Progenitor cell of endocrine pancreas (in vitro differentiated cells): ENCODE measurements at regions not wholly inside any gene's neighbourhood (a gene's known extent, or its start where the extent isn't known, plus 50 kb on each side); places are given as distances from the start of the nearest gene placed in this dataset.

Source experiments
- DNase-seq: peaks from one replicate; pipeline ENCODE4 v3.0.0; 2021; ENCODE audit warnings: low spot score; ENCODE audit not compliant: unreplicated experiment
- H3K27ac Mint-ChIP-seq: 2 replicates; pipeline ENCODE4 v1.8.0; 2021; ENCODE audit warnings: mild to moderate bottlenecking, moderate library complexity, mixed read lengths
- H3K27me3 Mint-ChIP-seq: 2 replicates; pipeline ENCODE4 v1.8.0; 2021; ENCODE audit warnings: mixed read lengths
- H3K36me3 Mint-ChIP-seq: 2 replicates; pipeline ENCODE4 v1.8.0; 2022; ENCODE audit warnings: mixed read lengths; ENCODE audit not compliant: insufficient read depth
- H3K4me1 Mint-ChIP-seq: 2 replicates; pipeline ENCODE4 v1.8.0; 2021; ENCODE audit warnings: low read depth, mixed read lengths
- H3K4me3 Mint-ChIP-seq: 2 replicates; pipeline ENCODE4 v1.8.0; 2021; ENCODE audit warnings: low read depth, mild to moderate bottlenecking, moderate library complexity, mixed read lengths
- H3K9me3 Mint-ChIP-seq: 2 replicates; pipeline ENCODE4 v1.8.0; 2021; ENCODE audit warnings: low read depth, mixed read lengths
- CTCF ChIP-seq: fragments of 200-600 bp; sonication (generic); IDR thresholded peaks from one replicate; pipeline ENCODE4 v1.5.0; 2021; ENCODE audit warnings: antibody characterized with exemption, mild to moderate bottlenecking; ENCODE audit not compliant: unreplicated experiment

- Mint-ChIP-seq H3K4me1 (peaks cover 37% of the 10 kb centered on the region), H3K9me3 (peaks cover 5% of the 10 kb centered on the region), H3K27me3 (no peaks in the 10 kb centered on the region), H3K4me3 (no peak overlapping the region), H3K27ac (no peak overlapping the region), H3K36me3 (no peaks in the 10 kb centered on the region)
- no peak for DNase-seq
- TF ChIP-seq CTCF: no peak
Measured at GRCh38 chr18:64207820-64208219, 58.9 kb upstream of the LINC00305 start.

- H3K4me1 Mint-ChIP-seq: peaks cover 54% of the 10 kb centered on the region
Measured at GRCh38 chr18:64203295-64203694, 54.4 kb upstream of the LINC00305 start.

GRCh38 chr18:64202863-64203262, 54.0 kb upstream of the LINC00305 start:
- Mint-ChIP-seq H3K4me1 (peaks cover 54% of the 10 kb centered on the region), H3K27me3 (no peaks in the 10 kb centered on the region), H3K9me3 (peaks cover 5% of the 10 kb centered on the region), H3K36me3 (no peaks in the 10 kb centered on the region), H3K4me3 (no peak overlapping the region), H3K27ac (peak overlapping the region; percentile 88)
- DNase-seq: no peak
- no peak for TF ChIP-seq CTCF

More at GRCh38 chr18:64203295-64203694, 54.4 kb upstream of the LINC00305 start:
- no peak for TF ChIP-seq CTCF
- Mint-ChIP-seq H3K4me3 (no peak overlapping the region), H3K27me3 (no peaks in the 10 kb centered on the region), H3K27ac (peak overlapping the region; percentile 88), H3K36me3 (no peaks in the 10 kb centered on the region), H3K9me3 (peaks cover 5% of the 10 kb centered on the region)
- no peak for DNase-seq

GRCh38 chr18:64202210-64202836, 53.4 kb upstream of the LINC00305 start:
- no peaks in the 10 kb centered on the region for H3K27me3 Mint-ChIP-seq
- no peak overlapping the region for H3K4me3 Mint-ChIP-seq
- H3K27ac Mint-ChIP-seq: peak overlapping the region; percentile 88
- peaks cover 5% of the 10 kb centered on the region for H3K9me3 Mint-ChIP-seq
- TF ChIP-seq CTCF: no peak
- H3K36me3 Mint-ChIP-seq: no peaks in the 10 kb centered on the region
- H3K4me1 Mint-ChIP-seq: peaks cover 54% of the 10 kb centered on the region
- DNase-seq: no peak

- DNase-seq: no peak
- H3K36me3 Mint-ChIP-seq: peaks cover 1% of the 10 kb centered on the region
- H3K4me1 Mint-ChIP-seq: peaks cover 49% of the 10 kb centered on the region
- no peak for TF ChIP-seq CTCF
- peak overlapping the region; percentile 13 for H3K27ac Mint-ChIP-seq
- peaks cover 5% of the 10 kb centered on the region for H3K9me3 Mint-ChIP-seq
- no peak overlapping the region for H3K4me3 Mint-ChIP-seq
- no peaks in the 10 kb centered on the region for H3K27me3 Mint-ChIP-seq
Measured at GRCh38 chr18:64201781-64202180, 52.9 kb upstream of the LINC00305 start.
